HL-60 (cell line): ENCODE measurements at regions not wholly inside any gene's neighbourhood (a gene's known extent, or its start where the extent isn't known, plus 50 kb on each side); places are given as distances from the start of the nearest gene placed in this dataset.

Experiments used
- CTCF ChIP-seq: IDR thresholded peaks from one replicate; pipeline ENCODE4 v1.5.1; 2011; ENCODE audit warnings: low read length, control low read depth, inconsistent platforms; ENCODE audit not compliant: insufficient read depth
- GABPA ChIP-seq: IDR thresholded peaks from 2 replicates; pipeline ENCODE4 v1.6.1; 2012; ENCODE audit warnings: low read depth
- POLR2AphosphoS5 ChIP-seq: IDR thresholded peaks from 2 replicates; pipeline ENCODE4 v1.6.1; 2012; ENCODE audit warnings: low read depth
- SPI1 ChIP-seq: IDR thresholded peaks from 2 replicates; pipeline ENCODE4 v1.6.1; 2012; ENCODE audit warnings: low read depth, mild to moderate bottlenecking, borderline replicate concordance

GRCh38 chr15:81589671-81590070 lies 215.7 kb upstream of the TMC3 start:
- no peak for TF ChIP-seq CTCF
- TF ChIP-seq POLR2AphosphoS5, result no peak
- no peak for TF ChIP-seq SPI1
- no peak for TF ChIP-seq GABPA
